Left renal pelvis (tissue), 4 donors: ENCODE measurements at regions not wholly inside any gene's neighbourhood (a gene's known extent, or its start where the extent isn't known, plus 50 kb on each side); places are given as distances from the start of the nearest gene placed in this dataset.

ENCODE experiments used
- DNase-seq, 4 donors: peaks; one replicate each; pipeline ENCODE4 v3.0.0-alpha.2; 2013; ENCODE audit warnings: low read depth in 4 of 4, low spot score in 3 of 4

DNA sequence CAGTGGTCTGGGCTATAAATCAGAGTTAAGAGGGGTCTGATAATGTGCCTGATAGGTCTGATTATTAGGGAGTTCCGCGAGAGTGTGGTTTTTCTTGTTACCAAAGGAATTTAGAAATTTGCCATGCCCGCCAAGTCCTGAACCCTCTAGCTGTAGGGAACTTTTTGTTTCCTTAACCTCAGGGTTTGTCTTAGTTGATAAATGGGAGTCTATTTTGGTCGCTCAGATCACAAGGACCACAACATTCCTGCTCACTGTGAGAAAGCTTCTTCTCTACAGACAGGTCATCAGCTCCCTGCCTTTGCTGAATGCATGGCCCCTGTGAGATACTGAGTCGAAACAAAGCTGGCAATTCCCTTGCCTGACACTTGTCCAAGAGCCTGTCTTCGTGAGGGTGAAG lies 497.8 kb downstream of the HS3ST4 start:
- no peak for DNase-seq

DNA sequence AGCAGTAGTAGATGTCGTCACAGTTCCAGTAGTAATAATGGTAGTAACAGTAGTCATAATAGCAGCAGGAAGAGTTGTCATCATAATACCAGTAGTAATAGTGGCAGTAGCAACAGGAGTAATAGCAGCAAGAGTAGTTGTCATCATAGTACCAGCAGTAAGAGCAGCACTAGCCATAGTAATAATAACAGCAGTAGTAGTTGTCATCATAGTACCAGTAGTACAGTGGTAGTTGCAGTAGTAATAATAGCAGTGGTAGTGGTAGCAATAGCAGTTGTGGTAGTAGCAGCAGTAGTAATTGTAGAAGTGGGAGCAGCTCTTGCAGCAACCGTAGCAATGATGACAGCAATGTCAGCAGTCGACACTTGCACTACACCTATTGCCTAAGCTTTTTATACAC lies 502.8 kb downstream of the HS3ST4 start:
- no peak for DNase-seq

DNA sequence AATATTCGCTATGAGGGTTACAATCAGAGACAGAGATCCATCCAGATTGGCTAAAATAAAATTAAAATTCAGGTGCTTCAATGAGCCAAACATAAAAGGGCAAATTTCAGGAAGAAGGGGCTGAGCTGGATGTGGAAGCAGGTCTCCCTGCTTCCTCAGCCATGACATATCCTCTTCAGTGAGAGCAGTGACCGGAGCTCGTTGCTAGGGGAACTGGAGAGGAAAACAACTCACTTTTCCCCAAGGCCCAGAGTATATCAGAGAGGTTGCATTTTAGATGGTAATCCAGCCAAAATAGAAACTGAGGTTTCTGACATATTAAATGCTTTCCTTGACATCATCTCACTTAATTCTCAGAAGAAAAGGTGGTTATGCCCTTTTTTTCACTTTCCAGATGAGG lies 503.5 kb downstream of the HS3ST4 start:
- DNase-seq = peak in 1 of 4 donors; percentile 29

DNA sequence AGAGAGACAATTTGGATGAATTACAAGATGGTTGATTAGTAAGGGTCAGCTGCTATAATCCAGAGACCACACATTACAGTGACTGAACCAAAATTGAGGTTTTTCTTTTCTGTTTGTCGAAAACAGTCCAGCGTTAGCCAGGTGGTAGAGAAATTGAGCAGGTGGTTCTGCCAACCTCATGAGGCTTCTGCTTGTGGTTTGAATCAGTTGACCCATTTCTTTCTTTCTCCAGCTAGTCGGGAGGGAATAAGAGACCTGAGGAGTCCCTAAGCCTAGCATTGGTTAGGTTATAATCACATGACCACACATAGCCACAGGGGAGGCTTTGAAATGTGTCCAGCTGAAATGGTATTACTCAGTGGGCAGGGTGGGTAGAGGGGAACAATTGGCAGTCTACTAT lies 504.6 kb downstream of the HS3ST4 start:
- no peak for DNase-seq

DNA sequence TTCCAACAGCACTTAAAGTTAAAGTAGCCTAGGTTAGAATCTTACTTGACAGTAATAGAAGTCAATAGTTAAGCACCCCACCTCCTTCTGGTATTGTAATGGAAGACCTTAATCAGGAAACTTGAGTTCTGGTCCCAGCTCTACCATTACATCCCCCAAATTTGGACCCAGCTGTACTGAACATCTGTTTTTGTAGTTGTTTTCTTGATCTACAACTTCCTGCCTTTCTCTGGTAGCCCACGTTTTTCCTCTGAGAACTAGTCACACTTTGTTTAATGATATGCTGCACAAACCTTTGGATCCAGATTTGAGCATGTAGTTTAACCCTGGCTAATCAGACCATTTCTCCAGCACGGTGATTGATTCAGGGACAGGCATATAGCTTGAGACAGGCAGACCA lies 505.0 kb downstream of the HS3ST4 start:
- no peak for DNase-seq

DNA sequence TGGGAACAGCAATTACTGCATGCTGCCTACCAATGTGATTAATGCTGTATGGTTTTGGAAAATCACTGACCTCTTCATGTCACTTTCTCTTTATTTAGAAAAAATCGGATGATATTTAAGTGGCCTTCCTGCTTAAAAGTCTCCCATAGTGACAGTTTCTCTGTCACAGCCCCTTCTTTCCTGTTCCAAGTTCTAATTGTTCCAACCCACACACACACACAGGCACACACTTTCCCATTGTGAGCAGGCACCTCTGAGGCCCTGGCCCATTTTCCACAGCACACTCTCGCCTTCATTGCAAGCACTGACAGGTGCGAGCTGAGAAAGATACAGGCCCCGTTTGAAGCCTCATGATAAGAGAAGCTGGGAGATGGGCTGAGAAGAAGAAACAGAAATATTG lies 505.9 kb downstream of the HS3ST4 start:
- no peak for DNase-seq

DNA sequence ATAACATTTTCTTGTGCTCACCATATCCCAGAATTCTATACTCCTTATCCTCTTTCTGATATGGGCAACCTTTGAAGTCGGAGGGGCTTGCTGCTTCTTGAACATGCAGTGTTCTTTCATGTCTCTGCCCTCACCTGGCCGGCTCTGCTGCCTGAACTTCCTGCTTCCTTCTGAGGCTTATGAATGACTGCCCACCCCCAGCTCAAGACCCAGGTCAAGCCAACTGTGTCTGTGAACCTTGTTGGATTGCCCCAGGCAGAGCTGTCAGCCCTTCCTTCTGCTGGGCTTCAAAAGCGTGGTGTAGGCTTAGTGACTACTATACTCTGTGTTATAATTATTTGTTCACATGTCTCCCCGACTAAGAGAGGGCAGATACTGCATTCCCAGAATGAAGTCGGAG lies 506.5 kb downstream of the HS3ST4 start:
- DNase-seq = no peak

DNA sequence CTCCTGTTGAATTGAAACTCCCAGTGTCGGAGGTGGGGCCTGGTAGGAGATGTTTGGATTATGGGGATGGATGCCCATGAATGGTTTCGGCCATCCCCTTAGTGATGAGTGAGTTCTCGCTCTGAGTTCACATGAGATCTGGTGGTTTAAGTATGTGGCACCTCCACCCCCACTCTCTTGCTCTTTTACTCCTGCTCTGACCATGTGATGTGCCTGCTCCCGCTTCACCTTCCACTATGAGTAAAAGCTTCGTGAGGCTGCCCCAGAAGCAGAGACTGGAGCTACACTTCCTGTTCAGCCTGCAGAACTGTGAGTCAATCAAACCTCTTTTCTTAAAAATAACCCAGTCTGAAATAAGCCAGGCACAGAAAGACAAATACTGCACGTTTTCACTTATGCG lies 512.4 kb downstream of the HS3ST4 start:
- DNase-seq = no peak

DNA sequence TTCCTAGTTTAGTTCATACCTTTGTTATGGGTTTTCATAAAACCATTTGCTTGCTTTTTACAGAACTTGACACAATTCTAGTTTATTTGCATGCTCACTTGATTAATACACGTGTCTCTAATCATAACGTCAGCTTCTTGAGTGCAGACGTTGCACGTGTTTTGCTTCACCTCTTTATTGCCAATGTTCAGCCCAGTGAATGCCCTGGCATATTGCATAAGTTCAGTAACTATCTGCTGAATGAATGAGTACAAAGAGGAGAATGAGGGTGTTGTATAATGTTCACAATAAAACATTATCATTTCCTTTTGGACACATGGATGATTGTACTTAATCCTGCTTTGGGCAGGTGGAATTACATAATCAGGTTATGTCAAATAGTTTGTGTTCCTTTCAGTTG lies 519.8 kb downstream of the HS3ST4 start:
- DNase-seq = no peak

DNA sequence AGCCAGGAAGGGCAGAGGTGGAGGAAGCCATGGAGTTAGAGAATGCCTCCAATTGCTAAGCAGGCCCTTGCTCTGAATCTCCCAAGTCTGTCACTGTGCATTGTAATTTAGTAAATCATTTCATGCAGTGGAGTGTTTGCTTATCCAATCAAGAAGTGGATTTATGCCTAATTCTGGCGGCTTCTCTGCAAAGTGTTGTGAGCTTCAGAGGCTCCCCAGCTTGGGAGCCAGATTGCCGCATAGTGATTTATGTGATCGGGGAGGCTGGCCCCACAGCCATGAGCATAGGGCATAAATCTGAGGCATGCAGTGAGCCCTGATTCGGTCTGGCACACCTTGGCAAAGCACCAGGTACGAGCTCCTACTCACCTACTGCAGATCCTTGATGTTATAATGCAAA lies 520.8 kb downstream of the HS3ST4 start:
- no peak for DNase-seq

DNA sequence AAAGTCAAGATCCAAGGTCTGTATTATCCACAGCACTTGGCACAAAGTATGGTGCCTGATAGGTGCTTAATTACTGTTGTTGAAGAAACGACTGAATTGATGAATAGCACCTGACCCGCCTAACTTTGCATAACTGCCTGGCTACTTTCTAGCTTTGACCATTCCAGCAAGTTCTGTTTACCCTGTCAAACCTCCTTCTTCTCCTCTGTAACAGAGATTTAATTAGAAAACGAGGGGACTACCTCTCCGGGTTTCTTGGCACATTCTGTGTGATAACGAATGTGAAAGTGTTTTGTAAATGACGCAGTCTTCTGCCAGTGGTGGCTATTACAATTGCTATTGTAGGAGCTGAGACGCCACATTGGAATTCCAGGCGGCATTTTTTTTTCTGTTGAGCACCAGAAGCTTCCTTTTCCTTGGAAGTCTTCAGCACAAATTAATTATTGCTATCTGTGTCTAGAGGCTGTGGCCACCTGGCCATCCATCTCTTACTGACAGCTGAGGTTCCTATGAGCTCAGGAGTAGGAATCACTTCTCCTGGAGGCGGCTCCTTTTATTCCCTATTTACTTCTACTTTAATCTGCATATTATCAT lies 522.9 kb downstream of the HS3ST4 start:
- DNase-seq = peak in 1 of 4 donors; percentile 22

DNA sequence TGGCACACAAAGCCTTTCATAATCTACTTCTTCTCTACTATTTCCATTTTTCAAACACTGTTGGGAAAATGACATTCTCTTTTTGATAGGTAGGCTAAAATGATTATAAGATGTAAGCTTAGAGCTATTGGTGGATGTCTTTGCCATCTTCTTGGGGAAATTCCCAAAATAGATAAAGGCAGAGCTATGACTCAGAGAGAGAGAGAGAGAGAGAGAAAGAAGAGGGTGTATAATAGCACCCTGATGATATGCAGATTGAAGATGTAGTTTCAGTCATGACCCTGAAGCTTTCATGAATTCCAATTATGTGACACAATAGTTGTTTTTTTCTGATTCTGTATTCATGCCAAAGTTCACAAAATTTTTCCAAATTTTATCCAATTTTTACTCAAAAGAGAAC lies 529.1 kb downstream of the HS3ST4 start:
- DNase-seq = no peak

DNA sequence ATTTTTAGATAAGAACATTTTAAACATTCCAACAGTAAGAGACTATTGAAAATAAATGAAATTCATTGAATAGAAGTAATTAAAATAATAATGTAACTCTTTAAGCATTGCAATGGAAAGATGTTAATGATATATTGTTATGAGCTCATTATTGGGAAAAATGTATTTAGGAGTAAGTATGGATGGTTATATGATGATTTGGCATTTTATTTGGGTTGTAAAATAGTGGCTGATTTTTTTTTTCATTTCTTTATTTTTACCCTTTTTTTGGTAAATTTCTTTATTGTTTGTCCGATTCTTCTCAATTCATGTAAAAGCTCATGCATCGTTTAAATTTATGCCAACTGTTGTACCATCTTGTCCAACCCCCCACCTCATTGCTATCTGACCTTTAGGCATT lies 539.9 kb downstream of the HS3ST4 start:
- DNase-seq = no peak

DNA sequence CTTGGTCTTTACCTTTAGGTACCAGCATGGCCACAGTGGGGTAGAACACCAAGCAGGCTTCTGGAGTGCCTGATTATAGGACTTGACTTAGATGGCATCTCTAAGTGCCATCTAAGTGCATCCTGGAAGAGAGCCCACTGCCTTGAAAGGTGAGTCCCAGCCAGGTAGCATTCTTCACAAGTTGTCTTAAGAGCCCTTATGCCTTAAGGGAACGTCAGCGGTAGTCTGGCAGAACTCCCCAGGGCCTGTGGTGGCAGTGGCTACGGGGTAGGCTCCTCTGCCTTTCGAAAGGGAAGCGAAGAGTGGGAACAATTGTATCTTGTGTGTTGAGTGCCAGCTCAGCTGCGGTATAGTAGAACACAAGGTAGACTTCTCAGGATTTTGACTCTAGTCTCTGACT lies 549.0 kb downstream of the HS3ST4 start:
- DNase-seq = no peak

DNA sequence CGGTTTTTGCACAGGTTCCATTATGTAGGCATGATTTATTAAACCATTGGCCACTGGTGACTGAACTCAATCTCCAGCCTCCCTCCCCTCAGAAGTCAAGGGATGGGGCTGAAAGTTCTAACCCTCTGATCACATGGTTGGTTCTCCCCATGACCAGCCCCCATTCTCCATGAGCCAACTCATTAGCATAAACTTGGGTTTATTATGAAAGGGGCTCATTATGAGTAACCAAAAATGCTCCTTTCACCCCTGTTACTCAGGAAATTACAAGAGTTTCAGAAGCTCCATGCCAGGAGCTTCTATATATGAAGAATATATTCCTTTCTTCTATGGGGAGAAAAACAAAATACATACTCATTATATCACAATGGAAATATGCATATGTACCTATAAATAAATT lies 555.3 kb downstream of the HS3ST4 start:
- DNase-seq = no peak

DNA sequence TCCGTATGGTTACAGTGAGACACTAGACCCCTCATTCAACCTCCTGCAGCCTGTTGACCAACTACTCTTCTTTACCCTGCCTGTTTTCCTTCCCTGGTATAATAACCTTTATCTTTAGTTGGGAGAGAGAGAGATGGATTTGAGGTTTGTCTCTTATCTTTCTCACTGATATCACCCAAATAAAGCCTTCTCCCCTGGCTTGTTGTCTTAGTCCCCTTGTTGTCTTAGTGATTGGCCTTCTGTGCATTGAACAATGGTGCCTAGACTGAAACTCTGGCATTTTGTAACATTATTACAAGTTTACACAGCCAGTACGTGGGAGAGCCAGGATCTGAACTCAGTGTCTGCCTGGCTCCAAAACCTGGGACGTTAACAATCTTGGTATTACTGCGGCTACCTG lies 560.8 kb downstream of the HS3ST4 start:
- no peak for DNase-seq

DNA sequence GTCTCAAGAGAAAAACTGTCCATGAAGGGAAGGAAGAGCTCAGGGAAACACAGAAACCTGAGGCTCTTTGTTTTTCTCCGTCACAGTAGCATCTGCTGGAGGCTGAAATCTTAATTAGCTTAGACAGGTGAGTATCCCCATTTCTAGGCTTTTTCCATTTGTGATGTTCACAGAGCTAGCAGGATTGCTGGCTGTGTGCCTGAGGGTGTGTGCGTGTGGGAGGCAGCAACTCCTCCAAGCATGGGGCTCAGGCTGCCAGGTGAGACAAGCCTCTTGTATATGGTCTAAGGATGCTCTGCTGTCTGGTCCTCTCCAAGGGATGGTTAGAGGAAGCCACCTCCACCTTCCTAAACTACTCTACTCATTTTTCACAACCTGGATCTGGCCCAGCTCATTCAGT lies 569.9 kb downstream of the HS3ST4 start:
- DNase-seq = no peak

DNA sequence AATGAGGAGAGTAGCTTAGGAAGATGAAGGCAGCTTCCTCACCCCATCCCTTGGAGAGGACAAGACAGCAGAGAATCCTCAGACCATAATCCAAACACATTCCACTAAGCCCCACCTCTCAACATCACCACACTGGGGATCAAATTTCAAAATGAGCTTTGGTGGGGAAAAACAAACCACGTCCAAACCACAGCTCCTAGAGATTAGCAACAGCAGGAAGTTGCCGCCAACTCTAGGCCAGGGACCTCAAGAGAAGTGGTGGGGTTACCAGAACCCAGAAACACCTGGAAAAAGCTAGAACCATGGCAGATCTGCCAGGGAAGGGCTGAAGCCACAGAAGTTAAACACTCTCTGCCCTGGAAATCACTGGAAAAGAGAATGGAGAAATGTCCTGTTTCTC lies 571.6 kb downstream of the HS3ST4 start:
- no peak for DNase-seq

DNA sequence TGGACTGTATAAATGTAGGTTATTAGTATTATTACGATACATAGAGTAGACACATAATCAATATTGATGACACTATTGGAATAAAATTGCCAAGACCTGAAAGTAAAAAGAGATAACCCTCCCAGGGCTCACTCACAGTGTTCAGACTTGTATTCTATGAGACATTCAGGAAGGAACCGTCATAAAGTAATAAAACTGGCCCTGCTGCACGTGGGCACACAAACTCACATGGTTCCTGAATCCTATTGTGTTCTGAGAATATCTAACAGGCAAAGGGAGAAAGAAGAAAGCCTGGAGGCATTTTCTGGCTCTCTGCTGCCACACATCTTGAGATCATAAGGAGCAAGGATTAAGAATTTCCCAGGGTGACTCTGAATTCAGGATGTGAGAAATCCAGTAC lies 575.9 kb downstream of the HS3ST4 start:
- DNase-seq = no peak

DNA sequence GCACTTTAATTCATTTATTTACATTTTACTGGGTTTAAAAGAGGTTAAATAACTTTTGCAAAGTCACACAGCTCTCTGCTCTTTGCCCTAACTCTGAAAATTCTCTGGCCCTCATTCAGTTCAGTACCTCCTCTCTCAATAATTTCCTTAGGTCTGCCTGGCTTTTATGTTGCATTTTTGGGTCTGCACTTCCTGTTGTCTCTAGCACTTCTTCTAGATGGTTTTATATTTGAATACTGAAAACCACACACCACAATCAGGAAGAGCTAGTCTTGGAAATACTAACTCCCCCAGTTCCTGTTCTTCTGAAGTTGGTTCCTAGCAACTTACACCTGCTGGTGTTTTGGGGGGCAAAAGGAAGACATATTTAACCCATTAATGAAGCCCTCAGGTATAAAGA lies 577.9 kb downstream of the HS3ST4 start:
- no peak for DNase-seq

DNA sequence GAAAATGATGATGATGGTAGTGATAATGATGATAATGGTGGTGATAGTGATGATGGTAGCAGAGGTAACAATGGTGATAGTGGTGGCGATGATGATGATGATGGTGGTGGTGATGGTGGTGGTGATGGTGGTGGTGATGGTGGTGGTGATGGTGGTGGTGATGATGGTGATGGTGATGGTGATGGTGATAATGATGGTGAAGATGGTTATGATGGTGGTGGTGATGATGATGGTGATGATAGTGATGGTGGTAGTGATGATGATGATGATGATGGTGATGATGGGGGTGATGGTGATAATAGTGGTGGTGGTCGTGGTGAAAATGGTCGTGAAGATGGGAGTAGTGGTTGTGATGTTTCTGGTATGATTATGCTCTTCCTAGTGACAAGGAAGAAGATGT lies 581.8 kb downstream of the HS3ST4 start:
- DNase-seq = no peak

DNA sequence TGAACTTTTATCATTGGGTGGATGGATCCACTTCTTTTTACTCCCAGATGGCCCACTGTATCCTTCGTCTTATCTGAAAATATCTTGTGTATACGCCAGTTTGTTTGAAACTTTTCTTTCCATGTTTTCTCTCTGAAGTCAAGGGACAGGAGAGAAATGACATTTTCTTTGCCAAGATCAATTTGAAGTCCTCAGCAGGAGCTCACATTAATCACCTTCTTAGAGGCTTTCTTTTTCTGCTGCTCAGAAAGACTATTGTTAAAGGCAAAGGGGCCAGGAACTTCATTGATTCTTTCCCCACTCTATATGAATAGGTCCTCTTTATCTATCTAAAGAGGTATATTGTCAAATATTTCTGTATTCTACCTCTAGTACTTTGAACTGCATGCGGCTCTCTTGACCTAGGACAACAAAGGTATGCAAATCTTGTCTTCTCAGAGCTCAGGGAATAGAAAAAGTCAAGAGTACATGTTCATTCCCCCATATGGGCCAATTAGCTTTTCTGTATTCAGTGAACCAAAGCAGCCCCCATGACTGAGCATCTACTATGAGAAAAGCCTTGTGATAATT lies 583.3 kb downstream of the HS3ST4 start:
- no peak for DNase-seq

DNA sequence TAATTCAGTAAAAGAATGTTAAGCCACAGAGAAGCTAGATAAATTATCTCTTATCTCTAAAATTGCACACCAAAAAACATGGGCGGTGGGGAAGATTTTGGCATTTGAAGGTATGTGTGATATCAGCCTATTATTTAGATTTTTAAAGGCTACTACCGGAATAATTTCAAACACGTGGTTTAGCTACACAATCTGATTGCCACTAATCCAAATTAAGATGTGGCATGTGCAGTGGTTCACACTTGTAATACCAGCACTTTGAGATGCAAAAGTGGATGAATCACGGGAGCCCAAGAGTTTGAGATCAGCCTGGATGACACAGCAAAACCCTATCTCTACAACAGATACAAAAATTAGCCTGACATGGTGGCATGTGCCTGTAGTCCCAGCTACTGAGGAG lies 584.5 kb downstream of the HS3ST4 start:
- DNase-seq = no peak
